Neutrophil (primary cell): ENCODE measurements at regions not wholly inside any gene's neighbourhood (a gene's known extent, or its start where the extent isn't known, plus 50 kb on each side); places are given as distances from the start of the nearest gene placed in this dataset.
"Not testable (repeated sequence)": the region's sequence is repeated elsewhere in the genome, so short reads cannot be mapped to it uniquely, and the experiment has no call there.

Experiments used
- H3K27ac ChIP-seq: fragments of 200-600 bp; sonication (generic); 2 replicates; pipeline ENCODE4 v1.5.1; 2016; ENCODE audit warnings: mild to moderate bottlenecking, moderate library complexity
- H3K27me3 ChIP-seq: fragments of 200-600 bp; sonication (generic); 2 replicates; pipeline ENCODE4 v1.6.0; 2016; ENCODE audit warnings: mild to moderate bottlenecking
- H3K36me3 ChIP-seq: fragments of 200-600 bp; sonication (generic); 2 replicates; pipeline ENCODE4 v1.5.1; 2017
- H3K4me1 ChIP-seq, 2 experiments: fragments of 200-600 bp in 1 of 2; sonication (generic) in 1 of 2; 1 replicate in 1 of 2; 2 replicates in 1 of 2; pipeline versions ENCODE4 v1.5.1 to v1.6.1; 2013 to 2016; ENCODE audit warnings: low read depth in 1 of 2, low read length in 1 of 2, mild to moderate bottlenecking in 1 of 2, moderate library complexity in 1 of 2; ENCODE audit not compliant: control insufficient read depth in 1 of 2, insufficient read depth in 1 of 2
- H3K4me3 ChIP-seq, 2 experiments: fragments of 200-600 bp in 1 of 2; sonication (generic) in 1 of 2; 1 replicate in 1 of 2; 2 replicates in 1 of 2; pipeline ENCODE4 v1.5.1; 2013 to 2016; ENCODE audit warnings: low read depth in 1 of 2, low read length in 1 of 2, mild to moderate bottlenecking in 1 of 2, moderate library complexity in 1 of 2
- H3K9me3 ChIP-seq: fragments of 200-600 bp; sonication (generic); 2 replicates; pipeline ENCODE4 v1.5.1; 2016
- CTCF ChIP-seq: fragments of 200-600 bp; sonication (generic); IDR thresholded peaks from 2 replicates; pipeline ENCODE4 v1.5.1; 2016; ENCODE audit warnings: antibody characterized with exemption

- H3K27me3 ChIP-seq, result peaks cover 17% of the 10 kb centered on the region
- no peak for TF ChIP-seq CTCF
These were observed 742.6 kb downstream of the TMEM121 start for GRCh38 chr14:106269029-106269428.

DNA sequence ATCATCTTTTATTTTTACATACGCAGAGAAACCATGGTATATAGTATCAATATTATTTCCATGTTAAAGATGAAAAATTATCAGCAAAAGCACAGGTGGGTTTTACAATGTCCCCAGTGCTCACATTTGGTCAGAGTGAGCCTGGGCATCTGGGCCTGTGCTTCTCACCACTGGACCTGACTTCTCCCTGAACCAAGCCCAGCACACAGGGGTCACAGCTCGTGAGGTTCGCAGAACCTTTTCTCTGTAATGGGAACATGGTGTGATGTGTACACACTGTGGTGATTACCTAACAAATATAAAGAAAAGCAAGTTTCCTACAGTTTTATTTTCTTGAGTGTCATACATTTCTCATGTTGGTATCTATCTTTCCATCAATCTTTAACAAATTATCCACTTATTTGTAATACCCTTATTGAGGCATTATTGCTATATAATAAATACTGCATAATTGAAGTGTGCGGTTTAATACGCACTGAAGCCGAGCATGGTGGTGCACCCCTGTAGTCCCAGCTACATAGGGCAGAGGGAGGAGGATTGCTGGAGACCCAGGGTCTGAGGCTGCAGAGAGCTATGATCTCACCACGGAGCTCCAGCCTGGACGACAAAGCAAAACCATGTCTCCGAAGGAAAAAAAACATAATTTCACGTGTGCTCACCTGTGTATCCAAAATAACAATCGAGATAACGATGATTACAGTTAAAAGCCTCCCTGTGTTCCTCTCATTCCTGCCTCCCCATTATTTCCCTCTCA, 743.2 kb downstream of the TMEM121 start:
- Histone ChIP-seq H3K27ac (no peak overlapping the region), H3K27me3 (peaks cover 12% of the 10 kb centered on the region), H3K4me1 (no peaks in the 10 kb centered on the region), H3K4me3 (no peak overlapping the region), H3K9me3 (no peaks in the 10 kb centered on the region), H3K36me3 (no peaks in the 10 kb centered on the region)
- no peak for TF ChIP-seq CTCF

More at GRCh38 chr14:106269029-106269428, 742.6 kb downstream of the TMEM121 start:
- H3K27ac ChIP-seq, result no peak overlapping the region
- H3K9me3 ChIP-seq, result no peaks in the 10 kb centered on the region
- H3K36me3 ChIP-seq, result no peaks in the 10 kb centered on the region
- no peaks in the 10 kb centered on the region for H3K4me1 ChIP-seq
- H3K4me3 ChIP-seq, result no peak overlapping the region

DNA sequence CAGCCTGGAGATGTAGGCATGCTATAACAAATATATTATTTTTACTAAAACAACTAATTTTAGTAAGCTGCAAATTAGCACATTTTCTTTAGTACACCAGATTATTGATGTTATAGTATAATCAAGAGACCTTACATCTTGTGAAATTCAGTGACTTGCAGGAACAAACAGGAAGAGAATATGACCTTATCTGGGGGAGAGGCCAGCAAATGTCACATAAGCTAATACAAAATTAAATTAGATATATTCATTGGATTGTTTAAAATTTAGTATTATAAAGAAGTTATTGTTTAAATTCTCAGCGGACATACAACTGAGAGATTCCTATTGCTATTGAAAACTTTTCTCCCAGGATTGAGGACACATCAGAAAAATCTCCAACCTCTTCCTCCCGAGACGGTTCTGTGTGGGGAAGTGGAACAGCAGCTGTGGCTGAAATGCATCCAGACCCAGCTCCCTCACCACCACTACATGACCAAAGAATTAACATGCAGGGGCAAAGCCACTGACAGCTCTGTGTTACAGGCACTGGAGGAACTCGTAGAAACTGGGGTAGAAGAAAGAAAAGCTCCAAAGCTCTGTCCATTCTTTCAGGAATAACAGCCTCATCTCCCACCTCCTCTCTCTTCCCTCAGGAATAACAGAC, 744.2 kb downstream of the TMEM121 start:
- not testable (repeated sequence) for H3K36me3 ChIP-seq, H3K4me3 ChIP-seq, H3K27ac ChIP-seq, H3K4me1 ChIP-seq, H3K9me3 ChIP-seq
- peaks cover 12% of the 10 kb centered on the region for H3K27me3 ChIP-seq

DNA sequence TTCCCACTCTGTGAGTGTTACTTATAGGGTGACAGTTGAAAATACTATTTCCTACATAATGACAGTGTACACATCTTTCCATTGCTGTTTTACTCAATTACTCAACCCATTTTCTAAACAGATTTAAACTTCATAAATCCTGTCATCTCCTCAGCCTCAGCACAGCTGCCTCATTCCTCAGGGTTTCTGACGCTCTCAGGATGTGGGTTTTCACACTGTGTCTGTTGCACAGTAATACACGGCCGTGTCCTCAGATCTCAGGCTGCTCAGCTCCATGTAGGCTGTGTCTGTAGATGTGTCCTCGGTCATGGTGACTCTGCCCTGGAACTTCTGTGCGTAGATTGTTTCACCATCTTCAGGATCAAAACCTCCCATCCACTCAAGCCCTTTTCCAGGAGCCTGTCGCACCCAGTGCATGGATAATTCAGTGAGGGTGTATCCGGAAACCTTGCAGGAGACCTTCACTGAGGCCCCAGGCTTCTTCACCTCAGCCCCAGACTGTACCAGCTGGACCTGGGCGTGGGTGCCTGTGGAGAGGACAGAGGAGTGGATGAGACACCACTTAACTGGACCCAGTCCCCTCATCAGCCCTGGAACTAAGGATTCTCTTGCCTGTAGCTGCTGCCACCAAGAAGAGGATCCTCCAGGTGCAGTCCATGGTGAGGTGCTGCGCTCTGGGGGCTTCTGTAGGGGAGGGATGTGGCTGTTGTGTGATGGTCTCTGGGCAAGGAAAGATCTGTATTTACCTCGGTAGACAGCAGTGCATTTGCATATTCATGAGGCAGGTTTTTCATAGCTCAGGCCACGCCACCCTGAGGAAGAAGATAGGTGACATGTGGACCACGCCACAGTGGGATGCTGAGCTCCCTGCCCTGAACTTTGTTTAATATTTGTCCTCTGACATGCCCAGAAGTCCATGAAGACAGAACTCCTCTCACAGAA, 750.2 kb downstream of the TMEM121 start:
- H3K36me3 ChIP-seq, result no peaks in the 10 kb centered on the region
- no peak overlapping the region for H3K27ac ChIP-seq
- TF ChIP-seq CTCF, result no peak
- no peak overlapping the region for H3K4me3 ChIP-seq
- H3K27me3 ChIP-seq, result no peaks in the 10 kb centered on the region
- no peaks in the 10 kb centered on the region for H3K9me3 ChIP-seq
- H3K4me1 ChIP-seq, result no peaks in the 10 kb centered on the region

DNA sequence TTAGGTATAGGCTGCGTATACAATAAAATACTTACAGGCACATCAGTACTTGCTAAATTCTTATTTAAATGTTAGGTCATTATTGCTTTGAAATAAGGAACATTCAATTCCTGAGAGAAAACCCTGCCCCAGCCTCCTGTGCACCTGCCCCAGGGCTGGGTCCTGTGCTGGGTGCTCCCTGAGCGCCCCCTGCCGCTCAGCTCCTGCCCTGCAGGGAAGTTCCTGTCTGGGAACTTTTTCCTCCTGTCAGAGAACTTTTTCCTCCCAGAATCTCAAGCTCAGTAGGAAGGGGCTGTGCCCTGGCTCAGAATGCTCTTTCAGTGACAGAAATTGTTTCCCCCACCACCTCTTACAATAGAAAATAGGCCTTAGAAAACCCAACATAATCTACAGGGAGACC, 751.1 kb downstream of the TMEM121 start:
- peak; percentile 12 for TF ChIP-seq CTCF
- no peaks in the 10 kb centered on the region for H3K9me3 ChIP-seq
- no peak overlapping the region for H3K4me3 ChIP-seq
- H3K27ac ChIP-seq, result no peak overlapping the region
- no peaks in the 10 kb centered on the region for H3K36me3 ChIP-seq
- H3K4me1 ChIP-seq, result no peaks in the 10 kb centered on the region
- no peaks in the 10 kb centered on the region for H3K27me3 ChIP-seq
